ENCODE measurements at regions not wholly inside any gene's neighbourhood (a gene's known extent, or its start where the extent isn't known, plus 50 kb on each side); places are given as distances from the start of the nearest gene placed in this dataset.

- no peak for TF ChIP-seq POLR2A (IDR thresholded peaks at IDR 0.05)
- TF ChIP-seq CTCF (IDR thresholded peaks at IDR 0.05): no peak
Observed at GRCh38 chr15:29331071-29331470, 61.4 kb upstream of the NSMCE3 start.

Measured in upper lobe of left lung (tissue), 4 donors.